Parathyroid adenoma (tissue), 2 donors: ENCODE measurements at regions not wholly inside any gene's neighbourhood (a gene's known extent, or its start where the extent isn't known, plus 50 kb on each side); places are given as distances from the start of the nearest gene placed in this dataset.
A peak's percentile ranks its signal among the peaks of the same experiment; 100 is the strongest.
"Not testable (repeated sequence)": the region's sequence is repeated elsewhere in the genome, so short reads cannot be mapped to it uniquely, and the experiment has no call there.

Source experiments
- H2AFZ ChIP-seq: fragments of 300-600 bp; sonication (generic); one replicate; pipeline ENCODE4 v1.7.0; 2017; ENCODE audit warnings: antibody characterized with exemption, mild to moderate bottlenecking
- H3K27ac ChIP-seq: fragments of 300-600 bp; sonication (generic); one replicate; pipeline ENCODE4 v1.7.0; 2017
- H3K27me3 ChIP-seq: fragments of 300-600 bp; sonication (generic); one replicate; pipeline ENCODE4 v1.7.0; 2017; ENCODE audit warnings: low read length; ENCODE audit not compliant: control insufficient read depth, insufficient read depth
- H3K36me3 ChIP-seq: fragments of 300-600 bp; sonication (generic); one replicate; pipeline ENCODE4 v1.7.0; 2017; ENCODE audit warnings: low read length; ENCODE audit not compliant: control insufficient read depth, insufficient read depth
- H3K4me1 ChIP-seq: fragments of 300-600 bp; sonication (generic); one replicate; pipeline ENCODE4 v1.7.0; 2017; ENCODE audit warnings: control low read depth
- H3K4me2 ChIP-seq: fragments of 300-600 bp; sonication (generic); one replicate; pipeline ENCODE4 v1.7.0; 2017; ENCODE audit warnings: low read length
- H3K4me3 ChIP-seq: fragments of 300-600 bp; sonication (generic); one replicate; pipeline ENCODE4 v1.7.0; 2017; ENCODE audit warnings: low read depth, low read length
- H3K79me2 ChIP-seq: fragments of 300-600 bp; sonication (generic); one replicate; pipeline ENCODE4 v1.7.0; 2017; ENCODE audit warnings: control low read depth
- H3K9ac ChIP-seq: fragments of 300-600 bp; sonication (generic); one replicate; pipeline ENCODE4 v1.7.0; 2017; ENCODE audit warnings: mild to moderate bottlenecking
- H3K9me3 ChIP-seq: fragments of 300-600 bp; sonication (generic); one replicate; pipeline ENCODE4 v1.7.0; 2017; ENCODE audit warnings: low read length; ENCODE audit not compliant: control insufficient read depth
- CTCF ChIP-seq: fragments of 300-600 bp; sonication (generic); IDR thresholded peaks from one replicate; pipeline ENCODE4 v1.7.0; 2017; ENCODE audit warnings: antibody characterized with exemption, mild to moderate bottlenecking
- donor health status: primary hyperparathyroidism.

GRCh38 chr4:100609810-100610209 is 92.0 kb upstream of the EMCN start:
- H3K4me1 ChIP-seq, result no peaks in the 10 kb centered on the region

DNA sequence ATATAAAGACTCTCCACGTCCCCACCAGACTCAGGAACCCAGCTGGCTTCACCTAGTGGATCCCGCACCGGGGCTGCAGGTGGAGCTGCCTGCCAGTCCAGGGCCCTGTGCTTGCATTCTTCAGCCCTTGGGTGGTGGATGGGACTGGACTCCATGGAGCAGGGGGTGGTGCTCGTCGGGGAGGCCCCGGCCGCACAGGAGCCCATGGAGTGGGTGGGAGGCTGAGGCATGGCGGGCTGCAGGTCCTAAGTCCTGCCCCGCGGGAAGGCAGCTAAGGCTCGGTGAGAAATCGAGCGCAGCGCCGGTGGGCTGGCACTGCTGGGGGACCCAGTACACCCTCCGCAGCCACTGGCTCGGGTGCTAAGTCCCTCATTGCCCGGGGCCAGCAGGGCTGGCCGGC is 90.8 kb upstream of the EMCN start:
- H2AFZ ChIP-seq, H3K4me1 ChIP-seq, H3K27me3 ChIP-seq, H3K4me2 ChIP-seq, H3K36me3 ChIP-seq, H3K79me2 ChIP-seq, H3K9me3 ChIP-seq, H3K9ac ChIP-seq, H3K27ac ChIP-seq, H3K4me3 ChIP-seq: not testable (repeated sequence)

More at GRCh38 chr4:100609810-100610209, 92.0 kb upstream of the EMCN start:
- Histone ChIP-seq H3K9me3 (no peaks in the 10 kb centered on the region), H3K4me2 (no peak overlapping the region), H2AFZ (no peak overlapping the region), H3K79me2 (no peaks in the 10 kb centered on the region), H3K4me3 (no peak overlapping the region), H3K27ac (no peak overlapping the region), H3K27me3 (no peaks in the 10 kb centered on the region), H3K9ac (no peak overlapping the region), H3K36me3 (no peaks in the 10 kb centered on the region)
- TF ChIP-seq CTCF, result no peak

DNA sequence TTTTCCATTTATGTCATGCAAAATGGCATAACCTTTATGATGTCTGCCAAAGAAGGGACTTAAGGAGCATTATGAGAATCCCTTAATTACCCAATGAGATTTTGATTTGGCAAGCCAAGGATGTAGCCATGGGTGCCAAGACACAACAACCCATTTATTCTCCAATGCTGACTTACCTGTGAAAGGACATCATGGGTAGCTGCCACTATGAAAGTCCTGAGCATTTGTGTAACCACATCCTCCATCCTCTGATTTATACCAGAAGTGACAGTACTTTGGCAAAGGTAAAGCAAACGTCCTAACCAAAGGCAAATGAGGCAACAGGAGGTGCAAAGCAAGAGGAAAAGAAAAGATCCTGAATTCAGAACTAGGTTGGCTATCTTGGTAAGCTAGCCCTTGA is 87.3 kb upstream of the EMCN start:
- Histone ChIP-seq H3K4me1 (no peaks in the 10 kb centered on the region), H3K79me2 (no peaks in the 10 kb centered on the region), H3K4me3 (no peak overlapping the region), H3K27ac (no peak overlapping the region), H2AFZ (no peak overlapping the region), H3K4me2 (no peak overlapping the region), H3K9me3 (no peaks in the 10 kb centered on the region), H3K27me3 (no peaks in the 10 kb centered on the region), H3K9ac (no peak overlapping the region), H3K36me3 (no peaks in the 10 kb centered on the region)
- no peak for TF ChIP-seq CTCF

DNA sequence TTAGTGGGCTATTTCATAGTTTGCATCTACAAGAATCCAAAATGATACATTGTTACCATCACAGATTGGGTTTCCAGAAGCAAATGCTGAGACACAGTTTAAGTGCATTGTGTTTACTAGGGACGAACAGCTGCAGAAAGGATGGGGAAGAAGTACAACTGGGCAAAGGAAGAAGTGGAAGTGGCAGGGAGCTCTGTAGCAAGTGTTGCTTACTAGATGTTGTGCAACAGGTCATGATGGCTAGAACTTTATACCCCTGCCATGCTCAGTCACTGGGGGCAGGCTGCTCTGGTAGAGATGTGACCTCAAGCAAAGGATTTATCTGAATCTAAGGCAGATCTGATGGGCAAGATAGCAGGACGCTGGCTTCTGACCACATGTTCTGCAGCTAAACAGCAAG is 76.1 kb upstream of the EMCN start:
- no peaks in the 10 kb centered on the region for H3K27me3 ChIP-seq
- H3K4me3 ChIP-seq, result no peak overlapping the region
- H3K4me1 ChIP-seq, result peaks cover 3% of the 10 kb centered on the region
- H3K36me3 ChIP-seq, result no peaks in the 10 kb centered on the region
- H3K9ac ChIP-seq, result no peak overlapping the region
- H3K79me2 ChIP-seq, result no peaks in the 10 kb centered on the region
- no peaks in the 10 kb centered on the region for H3K9me3 ChIP-seq
- no peak overlapping the region for H2AFZ ChIP-seq
- no peak overlapping the region for H3K27ac ChIP-seq
- no peak for TF ChIP-seq CTCF
- H3K4me2 ChIP-seq, result no peak overlapping the region

GRCh38 chr4:100591161-100591876 is 73.5 kb upstream of the EMCN start:
- H3K4me3 ChIP-seq, result peak overlapping the region; percentile 7
- no peak overlapping the region for H3K9ac ChIP-seq
- peaks cover 3% of the 10 kb centered on the region for H3K4me1 ChIP-seq
- no peak overlapping the region for H3K27ac ChIP-seq
- no peaks in the 10 kb centered on the region for H3K27me3 ChIP-seq
- no peaks in the 10 kb centered on the region for H3K9me3 ChIP-seq
- H3K36me3 ChIP-seq, result no peaks in the 10 kb centered on the region
- peak overlapping the region; percentile 62 for H3K4me2 ChIP-seq
- no peaks in the 10 kb centered on the region for H3K79me2 ChIP-seq
- no peak for TF ChIP-seq CTCF
- H2AFZ ChIP-seq, result no peak overlapping the region
